ENCODE measurements at regions not wholly inside any gene's neighbourhood (a gene's known extent, or its start where the extent isn't known, plus 50 kb on each side); places are given as distances from the start of the nearest gene placed in this dataset.
"Not testable (repeated sequence)": the region's sequence is repeated elsewhere in the genome, so short reads cannot be mapped to it uniquely, and the experiment has no call there.

GRCh38 chr3:30477149-30477921, 129.1 kb upstream of the TGFBR2 start:
- Histone ChIP-seq H3K36me3 (ENCODE audit: insufficient read depth, low read length) (no peaks in the 10 kb centered on the region), H3K27me3 (ENCODE audit: insufficient read depth, low read length) (no peaks in the 10 kb centered on the region), H3K4me3 (ENCODE audit: low read length in 2 of 2) (no peak overlapping the region), H3K27ac (ENCODE audit: low read depth, low read length) (no peak overlapping the region), H3K4me1 (ENCODE audit: insufficient read depth, low read length) (no peaks in the 10 kb centered on the region), H3K9me3 (ENCODE audit: control insufficient read depth in 1 of 2, low read length in 2 of 2) (no peaks in the 10 kb centered on the region)
- Mint-ChIP-seq H3K4me1 (peaks cover 0 to 5% (median 4%) of the 10 kb centered on the region in 4 donors), H3K9me3 (no peaks in the 10 kb centered on the region), H3K27me3 (no peaks in the 10 kb centered on the region), H3K4me3 (no peak overlapping the region), H3K36me3 (no peaks in the 10 kb centered on the region), H3K27ac (peak overlapping the region in 1 of 7 donors; percentile 26)
- POLR2A ChIA-PET (ENCODE audit: partially characterized antibody), result no interaction called here
- intact Hi-C loops (cut with micrococcal nuclease), result no loop called here
- no peak for DNase-seq
- CTCF ChIA-PET (ENCODE audit: partially characterized antibody), result interaction anchor here (0.5 to 1.0 kb wide), 2 partner anchors 10 to 291 kb away, joined by 3 to 5 read pairs; no protein-coding TSS in a partner anchor

DNA sequence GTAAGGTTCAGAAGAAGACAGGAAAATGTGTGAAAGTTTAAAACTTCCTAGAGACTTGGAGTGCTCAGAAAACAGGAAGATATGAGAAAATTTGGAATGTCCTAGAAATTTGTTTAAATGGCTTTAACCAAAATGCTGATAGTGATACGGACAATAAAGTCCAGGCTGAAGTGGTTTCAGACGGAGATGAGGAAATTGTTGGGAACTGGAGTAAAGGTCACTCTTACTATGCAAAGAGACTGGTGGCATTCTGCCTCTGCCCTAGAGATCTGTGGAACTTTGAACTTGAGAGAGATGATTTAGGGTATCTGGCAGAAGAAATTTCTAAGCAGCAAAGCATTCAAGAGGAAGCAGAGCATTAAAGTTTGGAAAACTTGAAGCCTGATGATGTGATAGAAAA, 126.7 kb upstream of the TGFBR2 start:
- POLR2A ChIA-PET (ENCODE audit: partially characterized antibody); DNase-seq; intact Hi-C loops (cut with micrococcal nuclease); H3K9me3 Mint-ChIP-seq; H3K36me3 Mint-ChIP-seq; H3K27me3 ChIP-seq (ENCODE audit: insufficient read depth, low read length); H3K36me3 ChIP-seq (ENCODE audit: insufficient read depth, low read length); H3K4me3 ChIP-seq (ENCODE audit: low read length in 2 of 2); H3K27ac Mint-ChIP-seq; H3K4me1 Mint-ChIP-seq; H3K4me1 ChIP-seq (ENCODE audit: insufficient read depth, low read length); H3K4me3 Mint-ChIP-seq; CTCF ChIA-PET (ENCODE audit: partially characterized antibody); H3K9me3 ChIP-seq (ENCODE audit: control insufficient read depth in 1 of 2, low read length in 2 of 2); H3K27ac ChIP-seq (ENCODE audit: low read depth, low read length); H3K27me3 Mint-ChIP-seq: not testable (repeated sequence)

DNA sequence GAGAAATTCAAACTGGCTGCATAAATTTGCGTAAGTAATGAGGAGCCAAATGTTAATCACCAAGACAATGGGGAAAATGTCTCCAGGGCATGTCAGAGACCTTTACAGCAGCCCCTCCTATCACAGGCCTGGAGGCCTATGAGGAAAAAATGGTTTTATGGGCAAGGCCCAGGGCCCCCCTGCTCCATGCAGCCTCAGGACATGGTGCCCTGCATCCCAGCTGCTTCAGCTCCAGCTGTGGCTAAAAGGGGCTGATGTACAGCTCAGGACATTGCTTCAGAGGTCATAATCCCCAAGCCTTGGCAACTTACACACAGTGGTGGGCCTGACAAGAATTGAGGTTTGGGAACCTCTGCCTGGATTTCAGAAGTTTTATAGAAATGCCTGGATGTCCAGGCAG, 126.2 kb upstream of the TGFBR2 start:
- H3K27ac Mint-ChIP-seq; H3K4me3 Mint-ChIP-seq; CTCF ChIA-PET (ENCODE audit: partially characterized antibody); H3K36me3 ChIP-seq (ENCODE audit: insufficient read depth, low read length); H3K9me3 Mint-ChIP-seq; H3K4me1 Mint-ChIP-seq; H3K4me1 ChIP-seq (ENCODE audit: insufficient read depth, low read length); POLR2A ChIA-PET (ENCODE audit: partially characterized antibody); H3K27me3 Mint-ChIP-seq; H3K4me3 ChIP-seq (ENCODE audit: low read length in 2 of 2); intact Hi-C loops (cut with micrococcal nuclease); H3K27me3 ChIP-seq (ENCODE audit: insufficient read depth, low read length); H3K9me3 ChIP-seq (ENCODE audit: control insufficient read depth in 1 of 2, low read length in 2 of 2); H3K36me3 Mint-ChIP-seq; DNase-seq; H3K27ac ChIP-seq (ENCODE audit: low read depth, low read length): not testable (repeated sequence)

DNA sequence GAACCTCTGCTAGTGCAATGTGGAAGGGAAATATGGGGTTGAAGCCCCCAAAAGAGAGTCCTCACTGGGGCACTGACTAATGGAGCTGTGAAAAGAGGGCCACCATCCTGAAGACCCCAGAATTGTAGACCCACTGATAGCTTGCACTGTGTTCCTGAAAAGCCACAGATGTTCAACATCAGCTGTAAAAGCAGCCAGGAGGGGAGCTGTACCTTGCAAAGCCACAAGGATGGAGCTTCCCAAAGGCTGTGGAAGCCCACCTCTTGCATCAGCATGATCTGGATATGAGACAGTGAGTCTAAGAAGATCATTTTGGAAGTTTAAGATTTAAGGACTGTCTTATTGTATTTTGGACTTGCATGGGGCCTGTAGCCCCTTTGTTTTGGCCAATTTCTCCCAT, 125.8 kb upstream of the TGFBR2 start:
- Mint-ChIP-seq H3K27me3 (no peaks in the 10 kb centered on the region), H3K27ac (no peak overlapping the region), H3K9me3 (peaks cover 0 to 2% (median 0%) of the 10 kb centered on the region in 8 donors), H3K4me3 (no peak overlapping the region), H3K36me3 (no peaks in the 10 kb centered on the region), H3K4me1 (peaks cover 0 to 5% (median 4%) of the 10 kb centered on the region in 4 donors)
- CTCF ChIA-PET (ENCODE audit: partially characterized antibody), result no interaction called here
- Histone ChIP-seq H3K36me3 (ENCODE audit: insufficient read depth, low read length) (no peaks in the 10 kb centered on the region), H3K4me3 (ENCODE audit: low read length in 2 of 2) (no peak overlapping the region), H3K9me3 (ENCODE audit: control insufficient read depth in 1 of 2, low read length in 2 of 2) (no peaks in the 10 kb centered on the region), H3K27me3 (ENCODE audit: insufficient read depth, low read length) (no peaks in the 10 kb centered on the region), H3K27ac (ENCODE audit: low read depth, low read length) (no peak overlapping the region), H3K4me1 (ENCODE audit: insufficient read depth, low read length) (no peaks in the 10 kb centered on the region)
- DNase-seq, result no peak
- intact Hi-C loops (cut with micrococcal nuclease), result no loop called here
- POLR2A ChIA-PET (ENCODE audit: partially characterized antibody), result no interaction called here

DNA sequence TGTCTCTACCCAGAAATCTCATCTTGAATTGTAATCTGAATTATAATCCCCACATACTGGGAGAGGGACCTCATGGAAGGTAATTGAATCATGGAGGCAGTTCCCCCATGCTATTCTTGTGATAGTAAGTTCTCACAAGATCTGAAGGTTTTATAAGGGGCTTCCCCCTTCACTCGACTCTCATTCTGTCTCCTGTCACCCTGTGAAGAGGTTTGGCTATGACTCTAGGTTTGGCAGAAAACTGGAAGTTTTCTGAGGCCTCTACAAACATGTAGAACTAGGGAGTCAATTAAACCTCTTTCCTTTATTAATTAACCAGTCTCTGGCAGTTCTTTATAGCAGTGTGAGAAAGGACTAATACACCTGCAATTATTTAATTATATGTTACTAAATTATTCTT, 125.2 kb upstream of the TGFBR2 start:
- no peaks in the 10 kb centered on the region for H3K27me3 Mint-ChIP-seq
- peaks cover 0 to 5% (median 4%) of the 10 kb centered on the region in 4 donors for H3K4me1 Mint-ChIP-seq
- no peak overlapping the region for H3K4me3 ChIP-seq (ENCODE audit: low read length in 2 of 2)
- H3K4me3 Mint-ChIP-seq, result no peak overlapping the region
- ChIA-PET CTCF (ENCODE audit: partially characterized antibody) (no interaction called here), POLR2A (ENCODE audit: partially characterized antibody) (no interaction called here)
- DNase-seq, result no peak
- no peaks in the 10 kb centered on the region for H3K9me3 ChIP-seq (ENCODE audit: control insufficient read depth in 1 of 2, low read length in 2 of 2)
- peaks cover 0 to 5% (median 0%) of the 10 kb centered on the region in 8 donors for H3K9me3 Mint-ChIP-seq
- no peaks in the 10 kb centered on the region for H3K4me1 ChIP-seq (ENCODE audit: insufficient read depth, low read length)
- intact Hi-C loops (cut with micrococcal nuclease), result no loop called here
- H3K36me3 ChIP-seq (ENCODE audit: insufficient read depth, low read length), result no peaks in the 10 kb centered on the region
- no peak overlapping the region for H3K27ac ChIP-seq (ENCODE audit: low read depth, low read length)
- no peaks in the 10 kb centered on the region for H3K36me3 Mint-ChIP-seq
- no peak overlapping the region for H3K27ac Mint-ChIP-seq
- H3K27me3 ChIP-seq (ENCODE audit: insufficient read depth, low read length), result no peaks in the 10 kb centered on the region

DNA sequence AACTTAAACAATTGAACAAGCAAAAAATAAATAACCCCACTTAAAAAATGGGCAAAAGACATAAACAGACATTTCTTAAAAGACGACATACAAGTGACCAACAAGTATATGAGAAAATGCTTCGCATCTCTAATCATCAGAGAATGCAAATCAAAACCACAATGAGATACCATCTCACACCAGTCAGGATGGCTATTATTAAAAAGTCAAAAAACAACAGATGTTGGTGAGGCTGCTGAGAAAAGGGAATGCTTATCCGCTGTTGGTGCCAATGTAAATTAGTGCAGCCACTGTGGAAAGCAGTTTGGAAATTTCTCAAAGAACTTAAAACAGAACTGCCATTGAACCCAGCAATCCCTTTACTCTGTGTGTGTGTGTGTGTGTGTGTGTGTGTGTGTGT, 122.2 kb upstream of the TGFBR2 start:
- H3K9me3 ChIP-seq (ENCODE audit: control insufficient read depth in 1 of 2, low read length in 2 of 2); POLR2A ChIA-PET (ENCODE audit: partially characterized antibody); DNase-seq; H3K36me3 Mint-ChIP-seq; H3K4me1 Mint-ChIP-seq; H3K4me3 ChIP-seq (ENCODE audit: low read length in 2 of 2); H3K36me3 ChIP-seq (ENCODE audit: insufficient read depth, low read length); H3K27ac ChIP-seq (ENCODE audit: low read depth, low read length); H3K4me1 ChIP-seq (ENCODE audit: insufficient read depth, low read length); H3K4me3 Mint-ChIP-seq; intact Hi-C loops (cut with micrococcal nuclease); H3K27me3 ChIP-seq (ENCODE audit: insufficient read depth, low read length); H3K27me3 Mint-ChIP-seq; H3K27ac Mint-ChIP-seq: not testable (repeated sequence)
- H3K9me3 Mint-ChIP-seq, result peaks cover 4 to 29% (median 18%) of the 10 kb centered on the region in 8 donors
- CTCF ChIA-PET (ENCODE audit: partially characterized antibody), result interaction anchor here (0.7 kb wide), 1 partner anchor 320 kb away, joined by 3 read pairs; no protein-coding TSS in a partner anchor

- no peak for DNase-seq
- no peak overlapping the region for H3K27ac Mint-ChIP-seq
- Histone ChIP-seq H3K4me1 (ENCODE audit: insufficient read depth, low read length) (no peaks in the 10 kb centered on the region), H3K4me3 (ENCODE audit: low read length in 2 of 2) (no peak overlapping the region), H3K36me3 (ENCODE audit: insufficient read depth, low read length) (no peaks in the 10 kb centered on the region), H3K27me3 (ENCODE audit: insufficient read depth, low read length) (no peaks in the 10 kb centered on the region), H3K9me3 (ENCODE audit: control insufficient read depth in 1 of 2, low read length in 2 of 2) (no peaks in the 10 kb centered on the region), H3K27ac (ENCODE audit: low read depth, low read length) (no peak overlapping the region)
- ChIA-PET POLR2A (ENCODE audit: partially characterized antibody) (no interaction called here), CTCF (ENCODE audit: partially characterized antibody) (no interaction called here)
- H3K9me3 Mint-ChIP-seq, result peaks cover 4 to 31% (median 21%) of the 10 kb centered on the region in 8 donors
- peaks cover 8 to 11% of the 10 kb centered on the region in 2 donors for H3K36me3 Mint-ChIP-seq
- intact Hi-C loops (cut with micrococcal nuclease), result no loop called here
- H3K4me1 Mint-ChIP-seq, result no peaks in the 10 kb centered on the region
- no peak overlapping the region for H3K4me3 Mint-ChIP-seq
- H3K27me3 Mint-ChIP-seq, result no peaks in the 10 kb centered on the region
These were observed 120.0 kb upstream of the TGFBR2 start for GRCh38 chr3:30486368-30486767.
